GM19372 (cell line): ENCODE measurements at regions not wholly inside any gene's neighbourhood (a gene's known extent, or its start where the extent isn't known, plus 50 kb on each side); places are given as distances from the start of the nearest gene placed in this dataset.
"Not testable (repeated sequence)": the region's sequence is repeated elsewhere in the genome, so short reads cannot be mapped to it uniquely, and the experiment has no call there.

Experiments used
- ATAC-seq: cut with Tn5 transposase; IDR thresholded peaks from one replicate; pipeline ENCODE4 v1.9.1; 2021; ENCODE audit warnings: mild to moderate bottlenecking, low read depth, moderate library complexity; ENCODE audit not compliant: unreplicated experiment

DNA sequence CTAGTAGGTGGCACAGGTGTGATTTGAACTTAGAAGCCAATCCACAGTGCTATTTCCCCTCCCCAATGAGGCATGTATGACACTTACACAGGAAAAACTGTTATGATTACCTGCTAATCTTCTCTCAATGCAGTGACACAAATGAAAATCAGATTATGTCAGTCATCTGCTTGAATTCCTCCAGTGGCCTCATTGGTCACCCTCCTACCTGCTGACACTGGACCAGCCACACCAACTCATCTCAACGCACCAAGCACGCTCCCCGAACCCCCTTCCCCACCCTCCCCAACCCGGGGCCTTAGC lies 82.2 kb upstream of the SEC11C start:
- ATAC-seq = no peak

DNA sequence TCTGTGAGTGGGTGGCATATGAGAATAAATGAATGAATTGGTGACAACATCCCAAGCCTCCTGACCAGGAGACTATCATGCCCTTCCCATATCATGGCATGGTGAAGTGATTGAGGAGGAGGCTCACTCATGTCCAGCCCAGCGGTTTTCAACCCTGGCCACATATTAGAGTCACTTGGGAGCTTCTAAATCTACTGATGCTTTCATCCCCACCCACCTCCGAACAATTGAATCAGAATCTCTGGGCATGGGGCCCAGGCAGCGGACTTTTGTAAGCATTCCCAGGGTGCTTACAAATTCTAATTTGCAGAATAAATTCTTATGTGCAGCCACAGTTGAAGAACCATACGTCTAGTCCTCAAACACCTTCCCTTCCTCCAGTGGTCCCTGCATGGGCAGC lies 81.7 kb upstream of the SEC11C start:
- no peak for ATAC-seq

DNA sequence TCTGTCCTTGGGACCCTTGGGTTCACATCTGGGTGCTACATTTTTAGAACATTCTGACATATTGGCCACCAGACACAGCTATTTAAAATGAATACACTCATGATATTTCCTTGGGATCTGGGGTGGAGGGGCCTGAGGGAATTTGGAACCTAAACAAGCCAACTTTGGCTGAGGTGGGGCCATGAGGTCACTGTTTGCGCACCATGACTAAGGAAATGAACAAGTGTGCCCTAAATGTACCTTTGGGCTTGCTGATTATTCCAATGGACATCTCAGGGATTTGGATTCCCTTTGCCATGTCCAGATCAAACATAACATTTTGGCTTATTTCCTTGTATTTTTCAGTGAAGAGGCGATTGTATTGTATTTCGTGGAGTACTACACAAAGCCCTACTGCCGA lies 80.5 kb upstream of the SEC11C start:
- ATAC-seq = no peak

DNA sequence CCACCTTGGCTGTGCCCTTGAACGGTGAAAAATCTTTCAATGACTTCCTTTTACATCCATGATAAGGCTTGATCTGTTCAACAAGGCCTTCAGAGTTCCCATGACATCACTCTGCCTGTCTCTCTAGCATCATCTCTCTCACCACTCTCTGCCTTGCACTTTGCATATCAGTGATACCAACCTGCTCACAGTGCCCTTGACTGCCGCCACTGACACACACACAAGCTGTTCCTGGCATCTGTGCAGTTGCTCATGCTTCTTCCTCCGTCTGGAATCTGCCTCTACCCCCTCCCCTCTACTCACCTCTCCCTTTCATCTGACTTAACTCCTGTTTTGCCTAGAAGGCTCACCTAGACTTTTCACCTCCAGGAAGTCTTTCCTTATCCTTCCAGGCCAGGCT lies 79.1 kb upstream of the SEC11C start:
- ATAC-seq = no peak

DNA sequence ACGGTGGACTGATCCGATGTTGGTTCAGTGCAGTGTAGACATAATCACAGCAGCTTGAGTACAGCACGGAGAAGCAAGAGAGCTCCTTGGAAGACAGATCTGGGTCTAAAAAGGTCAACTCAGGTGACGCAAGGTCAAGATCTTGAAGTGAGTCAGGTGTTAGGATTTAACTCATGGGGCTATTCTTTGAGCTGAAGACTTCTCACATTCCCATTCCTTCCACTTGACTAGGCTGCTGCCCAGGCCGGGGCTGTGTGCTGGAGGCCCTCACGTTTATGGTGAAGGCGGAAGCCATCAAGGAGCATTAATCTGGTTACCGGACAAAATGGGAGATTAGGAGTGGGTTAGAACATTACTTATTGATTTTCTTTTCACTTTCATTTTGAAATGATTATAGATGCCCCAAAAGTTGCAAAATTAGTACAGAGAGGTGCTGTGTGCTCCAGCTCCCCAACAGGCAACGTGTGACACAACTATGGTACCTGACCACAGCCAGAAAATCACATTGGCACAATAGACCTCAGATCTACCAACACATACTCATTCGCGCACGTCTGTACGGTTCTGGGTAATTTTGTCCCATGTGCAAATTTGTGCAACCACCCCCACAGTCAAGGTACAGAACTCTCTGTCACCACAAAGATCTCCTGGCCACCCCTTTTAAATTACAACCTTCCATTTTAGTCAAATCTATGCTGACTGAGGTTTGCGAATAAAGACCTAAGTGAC lies 77.6 kb upstream of the SEC11C start:
- ATAC-seq = no peak

DNA sequence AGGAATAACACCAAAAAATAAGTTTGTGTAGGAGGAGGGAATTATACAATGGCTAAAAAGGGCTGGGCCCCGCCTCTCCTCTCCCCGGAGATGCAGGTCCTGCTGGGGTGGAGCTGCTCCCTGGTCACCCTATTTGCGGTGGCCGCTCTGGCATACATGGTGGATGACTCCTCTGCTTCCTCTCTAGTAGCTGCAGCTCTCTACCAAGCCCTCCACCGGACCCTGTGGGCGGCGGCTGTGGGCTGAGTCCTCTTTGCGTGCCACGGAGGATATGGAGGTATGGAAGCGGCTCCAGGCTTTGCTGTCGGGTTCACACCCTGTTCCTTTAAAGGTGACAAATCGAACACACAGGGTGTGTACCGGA lies 77.1 kb upstream of the SEC11C start:
- no peak for ATAC-seq

DNA sequence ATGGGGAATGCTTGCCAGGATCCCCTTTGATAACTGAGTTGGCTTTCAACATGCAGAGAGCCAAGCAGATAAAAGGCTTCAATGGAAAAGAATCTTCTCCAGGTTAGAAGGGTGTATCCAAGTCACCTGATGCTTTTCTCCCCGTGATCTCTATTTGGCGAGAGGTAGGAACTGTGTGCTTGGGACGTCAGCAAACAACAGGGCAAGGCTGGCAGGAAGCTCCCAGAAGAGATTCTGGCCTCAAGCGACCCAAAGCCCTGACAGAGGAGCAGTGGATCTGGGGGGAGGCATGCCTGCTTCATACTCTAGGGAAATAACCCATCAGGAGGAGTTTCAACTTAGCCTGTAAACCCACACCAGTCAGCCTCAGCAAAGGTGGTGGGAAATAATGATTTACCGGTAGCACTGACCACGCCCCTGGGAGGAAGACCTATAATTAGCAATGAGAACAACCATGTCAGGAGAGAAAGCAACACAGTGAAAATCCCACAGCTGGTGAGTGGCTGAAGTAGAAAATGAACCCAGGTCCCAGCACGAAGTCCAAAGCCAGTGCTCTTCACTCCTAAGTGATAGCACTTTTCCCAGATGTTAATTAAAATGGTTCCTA lies 76.3 kb upstream of the SEC11C start:
- ATAC-seq = no peak

DNA sequence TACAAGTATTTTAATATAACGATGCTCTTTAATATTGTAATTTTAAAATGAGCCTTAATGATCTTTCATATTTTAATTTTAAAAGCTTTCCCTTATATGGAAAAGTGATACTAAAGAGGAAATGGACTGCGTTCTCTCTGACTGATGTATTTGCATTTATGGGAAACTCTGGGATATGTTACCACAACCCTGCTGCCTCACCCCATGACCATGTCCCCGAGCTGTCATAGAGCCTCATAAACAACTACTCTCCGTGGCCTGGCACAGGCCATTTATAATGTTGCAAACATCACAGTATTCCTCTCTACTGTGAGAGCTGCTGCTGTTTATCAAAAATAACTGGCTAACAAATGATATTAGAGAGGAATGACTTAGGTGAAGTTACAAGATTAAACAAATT lies 75.8 kb upstream of the SEC11C start:
- no peak for ATAC-seq

DNA sequence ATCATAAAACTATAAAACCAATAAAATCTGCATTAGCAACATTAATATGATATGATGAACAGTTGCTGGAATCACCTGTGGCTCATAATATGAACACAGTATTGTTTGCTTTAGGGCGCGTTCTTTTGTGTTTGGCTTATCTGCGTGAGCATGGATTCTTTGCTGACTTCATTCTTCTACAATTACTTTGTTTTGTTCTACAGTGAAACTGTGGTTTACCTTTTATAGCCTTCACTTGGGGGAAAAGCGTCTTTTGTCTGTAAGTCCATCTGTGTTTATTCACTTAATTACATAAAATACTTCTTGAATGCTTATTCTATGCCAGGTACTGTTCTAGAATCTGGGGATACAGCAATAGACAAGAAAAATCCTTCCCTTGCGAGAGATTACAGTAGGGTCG lies 74.0 kb upstream of the SEC11C start:
- ATAC-seq = no peak

DNA sequence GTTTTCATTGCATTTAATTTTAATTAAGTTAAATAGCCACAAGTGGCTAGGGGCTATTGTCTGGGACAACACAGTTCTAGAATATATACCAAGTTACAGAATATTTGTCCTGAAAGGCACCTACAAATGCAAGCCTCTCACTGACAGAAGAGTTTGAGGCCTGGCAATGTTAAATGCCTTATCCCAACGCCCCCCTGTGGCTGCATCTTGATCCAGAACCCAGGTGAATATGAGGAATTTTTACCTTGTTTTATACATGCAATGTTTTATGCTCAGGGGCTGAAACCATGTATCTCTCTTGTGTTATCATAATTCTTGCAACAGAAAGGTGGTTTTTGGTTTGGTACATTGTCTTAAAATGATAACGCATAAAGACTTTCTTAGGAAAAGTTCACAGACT lies 71.8 kb upstream of the SEC11C start:
- ATAC-seq = no peak

DNA sequence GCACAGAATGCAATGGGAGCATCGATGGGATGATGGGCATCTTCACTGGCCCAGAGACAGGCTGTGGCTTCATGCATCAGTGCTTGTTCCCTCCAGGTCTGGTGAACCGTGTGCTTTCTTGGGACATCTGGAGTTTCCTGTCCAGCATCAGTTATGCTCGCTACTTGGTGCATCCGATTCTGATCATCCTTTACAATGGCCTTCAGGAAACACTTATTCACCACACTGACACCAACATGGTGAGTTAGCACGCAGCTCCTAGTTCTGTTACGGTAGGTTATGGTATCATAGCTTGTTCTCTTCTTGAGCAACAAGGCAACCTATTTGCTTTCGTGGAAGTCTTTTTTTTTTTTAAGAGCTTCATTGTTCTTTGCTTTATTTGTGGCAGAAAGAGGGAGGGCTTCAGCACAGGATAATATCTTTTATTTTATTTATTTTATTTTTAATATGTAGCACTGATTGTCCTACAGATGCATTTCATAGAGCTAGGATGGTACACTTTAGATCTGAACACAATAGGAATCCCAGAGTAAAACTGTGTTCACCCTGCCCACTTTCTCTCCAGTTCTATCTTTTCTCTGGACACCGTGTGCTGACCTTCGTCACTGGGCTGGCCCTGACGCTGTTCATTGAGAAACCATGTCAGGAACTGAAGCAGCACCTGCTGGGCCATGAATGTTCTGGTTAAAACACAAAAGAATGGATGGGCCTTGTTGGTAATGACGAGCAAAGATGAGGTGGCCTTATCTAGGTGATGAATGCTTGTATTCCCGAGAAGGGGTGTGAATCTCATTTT lies 71.2 kb upstream of the SEC11C start:
- ATAC-seq = no peak

DNA sequence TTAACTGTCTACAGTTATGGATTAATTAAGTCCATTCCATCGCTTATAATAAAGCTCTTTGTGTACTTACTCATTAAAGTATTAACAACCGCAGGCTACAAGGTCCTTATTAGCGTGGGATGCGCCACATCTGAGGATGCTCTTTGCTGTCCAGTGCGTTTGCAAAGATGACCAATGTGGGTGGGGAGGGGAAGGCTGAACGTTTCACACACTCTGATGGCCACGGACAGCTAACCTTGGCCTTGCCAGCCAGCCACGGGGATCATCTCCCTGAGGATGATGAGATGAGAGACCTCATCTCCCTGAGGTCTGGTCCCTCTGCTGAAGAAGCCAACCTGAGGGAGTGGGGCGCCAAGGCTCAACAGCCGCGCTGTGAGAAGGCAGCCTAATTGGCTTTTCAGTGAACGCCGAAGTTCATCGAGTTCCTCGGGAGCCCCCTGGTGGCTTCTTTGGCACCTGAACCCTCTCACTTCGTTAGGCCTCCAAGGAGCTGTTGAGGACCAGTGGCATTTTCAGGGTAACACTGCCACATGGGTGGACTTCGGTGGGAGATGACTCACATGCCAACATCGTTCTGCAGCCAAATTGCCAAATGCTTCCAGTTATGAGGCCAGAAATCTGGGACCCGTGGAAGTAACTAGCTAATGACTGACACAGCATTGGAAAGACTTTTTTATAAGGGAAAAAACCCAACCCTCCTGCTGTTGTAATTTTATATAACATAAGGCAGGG lies 69.3 kb upstream of the SEC11C start:
- ATAC-seq = no peak

DNA sequence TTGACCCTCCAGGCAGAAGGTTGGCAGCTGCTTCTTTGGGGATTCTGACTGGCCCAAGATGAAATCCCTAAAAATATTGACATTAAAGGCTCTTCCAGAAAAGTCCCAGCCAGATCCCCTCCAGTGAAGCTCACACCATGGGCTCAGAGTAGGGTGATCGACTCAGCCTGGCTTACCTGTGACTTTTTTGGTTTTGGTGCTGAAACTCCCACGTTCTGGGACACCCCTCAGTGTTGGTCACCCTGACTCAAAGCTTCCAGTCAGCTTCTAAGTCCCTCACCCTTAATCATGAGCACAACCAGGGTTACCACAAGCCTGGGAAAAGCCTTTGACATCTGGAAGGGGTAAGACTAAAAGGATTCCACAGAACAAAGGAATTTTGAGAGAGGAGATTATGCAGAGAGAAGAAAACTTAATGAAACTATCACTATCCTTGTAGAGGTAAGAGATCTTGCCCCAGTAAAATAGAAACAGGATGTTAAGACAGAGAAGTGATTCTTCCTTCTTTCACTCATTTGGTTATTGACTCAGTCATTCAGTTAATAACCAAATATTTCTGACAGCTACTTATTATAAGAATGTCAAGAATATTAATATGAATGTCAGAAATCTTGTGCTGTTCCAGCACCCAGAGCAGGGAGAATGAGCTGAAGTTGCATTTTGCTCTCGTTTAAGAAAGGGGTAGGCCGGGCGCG lies 66.8 kb upstream of the SEC11C start:
- ATAC-seq = no peak

DNA sequence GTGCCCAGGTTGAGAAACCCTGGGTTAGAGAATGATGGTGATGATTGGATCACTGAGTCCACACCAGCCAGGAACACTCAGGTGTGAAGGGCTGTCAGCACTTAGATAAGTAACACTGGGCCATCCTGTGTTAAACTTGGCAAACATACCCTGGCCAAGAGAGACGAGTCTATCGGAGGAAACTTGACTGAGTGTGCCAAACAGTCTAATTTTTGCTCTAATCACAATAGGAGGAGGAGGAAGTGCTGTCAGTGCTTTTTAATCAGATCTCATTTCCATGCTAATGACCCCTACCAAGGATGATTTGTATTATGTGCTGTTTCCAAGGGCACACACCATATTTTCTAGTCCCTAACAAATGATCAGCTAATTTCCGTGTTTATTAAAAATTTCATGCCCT lies 63.8 kb upstream of the SEC11C start:
- ATAC-seq = no peak

DNA sequence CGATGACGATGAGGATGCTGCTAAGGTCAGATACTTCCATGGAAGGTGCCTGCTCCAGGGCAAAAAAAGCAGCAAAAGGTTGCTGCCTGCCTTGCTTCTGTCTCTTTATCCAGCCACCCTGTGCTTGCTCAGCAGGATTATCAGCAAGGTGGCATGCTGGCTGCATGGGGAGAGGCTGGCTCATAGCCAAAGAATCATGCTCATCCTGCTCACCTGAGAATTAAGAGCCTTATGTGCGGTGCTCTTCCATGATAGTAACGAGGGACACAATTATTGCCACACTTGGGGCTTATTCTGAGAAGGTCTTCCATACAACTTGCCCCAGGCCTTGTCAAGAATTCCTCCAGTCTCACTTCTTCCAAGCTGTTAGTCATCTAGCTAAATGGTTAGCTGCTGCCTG lies 60.4 kb upstream of the SEC11C start:
- no peak for ATAC-seq

DNA sequence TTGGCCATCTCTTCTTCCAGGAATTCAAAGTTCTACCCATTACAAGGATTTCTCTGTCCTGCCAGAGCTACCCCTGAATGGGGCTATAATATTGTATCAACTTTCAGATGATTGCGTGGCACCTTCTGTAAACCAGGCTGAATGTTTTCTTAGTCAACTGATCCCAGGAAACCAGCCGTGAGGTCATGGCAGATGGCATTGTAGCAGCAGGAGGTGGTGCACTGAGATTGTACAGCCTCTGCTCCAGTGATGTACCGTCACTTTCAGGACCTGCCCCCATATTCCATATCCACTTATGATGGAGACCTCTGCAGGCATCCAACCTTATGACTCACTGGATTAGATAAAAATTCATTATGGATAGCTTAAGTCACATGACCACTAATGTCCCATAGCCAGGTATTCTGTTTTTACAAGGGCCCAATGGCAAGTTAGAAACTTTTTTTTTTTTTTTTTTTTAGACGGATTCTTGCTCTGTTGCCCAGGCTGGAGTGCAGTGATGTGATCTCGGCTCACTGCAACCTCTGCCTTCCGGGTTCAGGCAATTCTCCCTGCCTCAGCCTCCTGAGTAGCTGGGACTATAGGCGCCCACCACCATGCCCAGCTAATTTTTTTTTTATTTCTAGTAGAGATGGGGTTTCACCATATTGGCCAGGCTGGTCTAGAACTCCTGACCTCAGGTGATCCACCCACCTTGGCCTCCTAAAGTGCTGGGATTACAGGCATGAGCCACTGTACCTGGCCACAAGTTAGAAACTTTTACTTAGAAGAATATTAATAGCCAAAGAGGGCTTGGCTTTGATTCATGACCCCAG lies 59.8 kb upstream of the SEC11C start:
- not testable (repeated sequence) for ATAC-seq

DNA sequence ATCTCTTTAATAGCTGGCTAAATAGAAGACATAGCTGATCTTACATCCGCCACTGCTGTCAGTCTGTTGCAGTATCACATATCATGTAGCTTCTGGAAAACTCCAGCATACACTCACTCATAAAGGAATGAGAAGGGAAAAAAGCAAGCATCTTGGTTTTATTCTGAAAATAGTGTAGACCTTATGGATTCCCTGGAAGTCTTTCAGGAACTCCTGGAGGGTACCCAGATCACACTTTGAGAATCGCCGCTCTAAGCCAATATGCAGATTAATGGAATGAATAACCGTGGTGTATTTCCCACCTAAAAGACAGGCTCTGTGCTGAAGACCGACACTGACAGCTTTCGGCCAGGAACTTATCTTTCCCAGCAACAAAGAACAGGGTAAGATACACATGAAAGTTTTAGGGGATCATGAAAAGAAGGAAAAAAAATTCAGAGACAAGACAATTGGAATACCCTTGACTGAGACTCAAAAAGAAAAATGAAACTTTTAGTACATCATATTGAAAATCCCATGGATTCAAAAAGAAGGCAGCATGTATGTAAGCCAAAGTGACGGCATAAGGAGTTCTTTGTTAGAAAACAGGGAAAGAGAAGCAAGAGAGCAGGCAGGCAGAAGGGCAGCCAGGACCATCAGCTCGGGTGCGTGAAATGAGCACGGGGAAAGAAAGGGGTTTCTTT lies 56.4 kb upstream of the SEC11C start:
- no peak for ATAC-seq

DNA sequence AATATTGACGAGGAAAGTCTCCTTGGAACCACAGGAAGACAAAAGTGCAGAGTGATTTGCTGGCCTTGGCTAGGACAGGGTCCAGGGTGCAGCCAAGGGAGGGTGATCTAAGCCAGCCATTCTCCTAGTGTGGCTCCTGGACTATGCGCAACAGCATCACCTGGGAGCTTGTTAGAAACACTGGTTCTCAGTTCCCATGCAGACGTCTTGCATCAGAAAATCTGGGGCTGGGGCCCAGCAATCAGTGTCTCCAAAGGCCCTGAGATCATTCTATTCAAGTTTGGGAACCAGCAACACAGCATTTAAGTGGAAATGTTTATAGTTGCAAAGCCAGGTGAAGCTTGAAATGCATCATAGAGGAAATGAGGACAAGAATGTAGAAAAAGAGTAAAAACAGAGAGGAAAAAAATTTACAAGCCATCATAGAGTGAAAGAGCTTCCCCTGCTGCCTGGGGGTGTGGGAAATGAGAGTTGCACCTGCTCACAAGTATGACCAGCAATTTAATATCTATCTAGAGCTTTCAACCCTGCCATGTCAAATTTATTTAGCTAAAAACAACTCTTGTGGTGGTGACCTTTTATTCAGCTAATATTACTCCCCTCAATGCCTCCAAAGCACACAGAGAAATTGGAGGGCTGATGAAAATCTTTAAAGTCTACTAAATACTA lies 54.4 kb upstream of the SEC11C start:
- ATAC-seq = no peak

DNA sequence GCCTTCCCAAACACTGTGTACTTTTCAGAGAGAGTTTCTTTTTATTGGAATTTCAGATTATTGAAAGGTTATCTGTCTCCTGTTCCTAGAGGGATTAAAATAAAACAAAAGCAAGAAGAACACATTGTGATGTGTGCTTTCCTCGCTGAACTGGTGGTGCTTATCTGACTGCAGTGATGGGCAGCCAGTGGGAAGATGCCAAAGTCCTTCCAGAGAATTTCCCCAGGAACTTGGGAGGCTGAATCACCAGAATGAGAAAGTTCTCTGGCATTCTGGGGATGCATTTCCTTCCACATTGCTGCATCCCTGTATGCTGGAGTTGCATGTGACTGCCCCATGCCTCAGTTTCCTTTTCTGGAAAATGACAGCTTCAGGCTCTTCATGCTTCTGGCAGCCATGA lies 53.9 kb upstream of the SEC11C start:
- no peak for ATAC-seq
